ENCODE measurements at regions not wholly inside any gene's neighbourhood (a gene's known extent, or its start where the extent isn't known, plus 50 kb on each side); places are given as distances from the start of the nearest gene placed in this dataset.

DNA sequence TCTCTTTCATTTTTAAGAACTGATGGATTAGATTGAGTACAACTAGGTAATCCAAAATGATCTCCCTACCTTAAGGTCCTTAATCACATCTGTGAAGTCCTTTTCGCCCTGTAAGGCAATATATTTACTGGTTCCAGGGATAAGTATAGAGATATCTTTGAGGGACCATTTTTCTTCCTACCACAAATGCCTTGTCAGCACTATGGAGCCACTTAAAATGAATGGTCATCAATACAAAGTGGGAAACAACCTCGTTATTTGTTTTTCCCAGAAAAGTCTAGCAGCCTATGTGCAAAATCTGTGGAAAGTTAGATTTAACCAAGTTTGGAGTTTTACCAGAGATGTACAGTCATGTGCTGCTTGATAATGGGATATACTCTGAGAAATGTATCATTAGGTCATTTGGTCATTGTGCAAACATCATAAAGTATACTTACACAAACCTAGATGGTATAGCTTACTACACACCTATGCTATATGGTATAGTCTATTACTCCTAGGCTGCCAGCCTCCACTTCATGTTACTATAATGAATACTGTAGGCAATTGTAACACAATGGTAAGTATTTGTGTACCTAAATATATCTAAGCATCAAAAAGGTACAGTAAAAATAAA, 366.2 kb upstream of the TMEM229A start:
- no peaks in the 10 kb centered on the region for H3K27me3 Mint-ChIP-seq
- H3K9me3 Mint-ChIP-seq = peaks cover 5% of the 10 kb centered on the region
- ChIA-PET CTCF (no interaction called here), POLR2A (no interaction called here)
- TF ChIP-seq, protein P1, sequence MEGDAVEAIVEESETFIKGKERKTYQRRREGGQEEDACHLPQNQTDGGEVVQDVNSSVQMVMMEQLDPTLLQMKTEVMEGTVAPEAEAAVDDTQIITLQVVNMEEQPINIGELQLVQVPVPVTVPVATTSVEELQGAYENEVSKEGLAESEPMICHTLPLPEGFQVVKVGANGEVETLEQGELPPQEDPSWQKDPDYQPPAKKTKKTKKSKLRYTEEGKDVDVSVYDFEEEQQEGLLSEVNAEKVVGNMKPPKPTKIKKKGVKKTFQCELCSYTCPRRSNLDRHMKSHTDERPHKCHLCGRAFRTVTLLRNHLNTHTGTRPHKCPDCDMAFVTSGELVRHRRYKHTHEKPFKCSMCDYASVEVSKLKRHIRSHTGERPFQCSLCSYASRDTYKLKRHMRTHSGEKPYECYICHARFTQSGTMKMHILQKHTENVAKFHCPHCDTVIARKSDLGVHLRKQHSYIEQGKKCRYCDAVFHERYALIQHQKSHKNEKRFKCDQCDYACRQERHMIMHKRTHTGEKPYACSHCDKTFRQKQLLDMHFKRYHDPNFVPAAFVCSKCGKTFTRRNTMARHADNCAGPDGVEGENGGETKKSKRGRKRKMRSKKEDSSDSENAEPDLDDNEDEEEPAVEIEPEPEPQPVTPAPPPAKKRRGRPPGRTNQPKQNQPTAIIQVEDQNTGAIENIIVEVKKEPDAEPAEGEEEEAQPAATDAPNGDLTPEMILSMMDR (IDR thresholded peaks at IDR 0.05) = no peak
- no peaks in the 10 kb centered on the region for H3K36me3 Mint-ChIP-seq (ENCODE audit: low read depth)
- intact Hi-C loops (cut with micrococcal nuclease) = no loop called here
- ATAC-seq = no peak
- no peak for DNase-seq
- no peaks in the 10 kb centered on the region for H3K4me1 Mint-ChIP-seq (ENCODE audit: low read depth)
- H3K27ac Mint-ChIP-seq = no peak overlapping the region
- no peak overlapping the region for H3K4me3 Mint-ChIP-seq

DNA sequence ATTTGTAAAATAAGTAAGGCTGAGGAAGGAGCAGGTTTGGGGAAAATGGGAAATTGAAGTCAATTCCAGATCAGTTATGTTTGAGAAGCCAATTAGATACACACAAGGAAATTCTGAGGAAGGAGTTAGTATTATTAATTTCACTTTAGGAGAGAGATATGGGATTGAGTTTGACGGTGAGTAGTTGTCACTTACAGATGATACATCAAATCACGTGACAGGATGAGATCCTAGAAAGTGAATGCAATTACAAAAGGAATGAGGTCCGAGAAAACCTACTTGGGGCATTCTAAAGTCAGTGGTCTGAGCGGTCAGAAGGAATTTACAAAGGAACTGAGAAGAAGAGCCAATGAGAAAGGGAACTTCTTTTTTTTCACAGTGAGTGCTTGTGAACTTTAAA, 364.3 kb upstream of the TMEM229A start:
- TF ChIP-seq, protein P1 (IDR thresholded peaks at IDR 0.05) = no peak
- Mint-ChIP-seq H3K4me1 (ENCODE audit: low read depth) (no peaks in the 10 kb centered on the region), H3K9me3 (peaks cover 4% of the 10 kb centered on the region), H3K36me3 (ENCODE audit: low read depth) (no peaks in the 10 kb centered on the region), H3K27ac (no peak overlapping the region), H3K4me3 (no peak overlapping the region), H3K27me3 (no peaks in the 10 kb centered on the region)
- ATAC-seq = no peak
- no peak for DNase-seq
- CTCF ChIA-PET = no interaction called here
- POLR2A ChIA-PET = no interaction called here
- intact Hi-C loops (cut with micrococcal nuclease) = no loop called here

DNA sequence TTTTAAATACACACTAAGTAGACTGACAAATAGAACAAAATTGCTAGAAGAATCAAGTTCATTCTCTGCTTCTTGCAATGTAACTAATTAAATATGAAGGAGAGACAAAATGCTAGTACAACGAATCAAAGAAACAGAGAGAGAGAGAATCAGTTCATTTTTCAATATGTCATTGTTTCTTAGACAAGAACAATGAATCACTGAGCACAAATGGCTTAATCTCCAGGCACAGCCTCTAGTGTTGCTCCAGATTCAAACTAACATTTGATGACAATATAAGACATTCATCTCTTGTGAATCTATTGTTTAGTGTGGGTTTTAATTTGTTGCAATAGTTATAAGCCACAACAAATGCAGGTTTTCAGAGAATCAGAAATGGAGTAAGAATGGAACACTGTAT, 357.4 kb upstream of the TMEM229A start:
- POLR2A ChIA-PET = no interaction called here
- Mint-ChIP-seq H3K36me3 (ENCODE audit: low read depth) (no peaks in the 10 kb centered on the region), H3K27me3 (no peaks in the 10 kb centered on the region), H3K4me1 (ENCODE audit: low read depth) (no peaks in the 10 kb centered on the region), H3K9me3 (no peaks in the 10 kb centered on the region), H3K4me3 (no peak overlapping the region), H3K27ac (no peak overlapping the region)
- ATAC-seq (no peak), DNase-seq (no peak)
- CTCF ChIA-PET = no interaction called here
- TF ChIP-seq, protein P1 (IDR thresholded peaks at IDR 0.05) = no peak
- intact Hi-C loops (cut with micrococcal nuclease) = no loop called here

DNA sequence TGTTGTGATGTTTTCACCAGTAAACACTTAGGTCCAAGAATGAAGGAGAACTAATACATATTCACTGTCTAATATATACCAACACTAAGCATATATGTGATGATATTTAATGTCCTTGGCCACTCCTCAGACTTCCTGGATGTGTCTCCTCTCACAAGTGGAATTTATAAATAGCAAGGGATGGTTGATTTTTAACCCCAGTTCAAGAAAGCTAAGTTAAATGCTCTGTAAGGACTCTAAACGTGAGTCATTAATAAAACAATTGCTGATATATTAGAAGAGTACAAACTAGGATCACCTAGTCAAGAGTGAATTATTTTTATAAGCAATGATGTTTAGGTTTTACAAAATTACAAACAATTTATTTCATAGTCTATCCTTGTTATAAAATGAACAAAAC, 355.9 kb upstream of the TMEM229A start:
- Mint-ChIP-seq H3K36me3 (ENCODE audit: low read depth) (no peaks in the 10 kb centered on the region), H3K27me3 (no peaks in the 10 kb centered on the region), H3K4me3 (no peak overlapping the region), H3K9me3 (no peaks in the 10 kb centered on the region), H3K4me1 (ENCODE audit: low read depth) (no peaks in the 10 kb centered on the region), H3K27ac (no peak overlapping the region)
- ChIA-PET POLR2A (no interaction called here), CTCF (no interaction called here)
- intact Hi-C loops (cut with micrococcal nuclease) = no loop called here
- DNase-seq (no peak), ATAC-seq (no peak)
- TF ChIP-seq, protein P1 (IDR thresholded peaks at IDR 0.05) = no peak

DNA sequence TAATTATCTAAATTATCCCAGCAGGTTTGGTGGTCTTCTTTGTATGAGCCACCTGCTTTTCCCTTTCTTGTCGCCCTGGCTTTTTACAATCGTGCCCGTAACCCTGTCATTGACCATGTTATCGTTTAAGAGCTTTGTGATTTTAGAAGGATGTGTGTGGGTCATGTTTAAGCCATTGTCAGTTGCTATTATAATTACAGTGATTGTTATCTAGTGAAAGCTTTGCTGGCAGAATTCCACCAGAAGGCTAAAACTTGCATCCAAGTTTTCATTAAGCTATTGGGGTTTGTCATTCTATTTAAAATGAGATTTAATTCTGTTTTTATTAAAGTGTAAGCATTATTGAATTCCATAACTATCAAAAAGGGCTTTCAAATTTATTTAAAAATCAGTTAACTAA, 354.2 kb upstream of the TMEM229A start:
- Mint-ChIP-seq H3K27me3 (no peaks in the 10 kb centered on the region), H3K27ac (no peak overlapping the region), H3K4me1 (ENCODE audit: low read depth) (no peaks in the 10 kb centered on the region), H3K4me3 (no peak overlapping the region), H3K9me3 (no peaks in the 10 kb centered on the region), H3K36me3 (ENCODE audit: low read depth) (no peaks in the 10 kb centered on the region)
- ATAC-seq (no peak), DNase-seq (no peak)
- TF ChIP-seq, protein P1 (IDR thresholded peaks at IDR 0.05) = no peak
- ChIA-PET POLR2A (no interaction called here), CTCF (no interaction called here)
- intact Hi-C loops (cut with micrococcal nuclease) = no loop called here

Measured in activated CD8-positive, alpha-beta T cell treated with anti-CD3 and anti-CD28 coated beads for 36 hours (primary cell).